Endometrium (tissue), 2 donors: ENCODE measurements at regions not wholly inside any gene's neighbourhood (a gene's known extent, or its start where the extent isn't known, plus 50 kb on each side); places are given as distances from the start of the nearest gene placed in this dataset.

Experiments used
- FAIRE-seq: peaks from 2 replicates; lab custom pipeline; 2012; peaks lifted over from hg19 to GRCh38; lab: Jason Lieb, UNC
- donor health status: control.
- donor health status: control.

GRCh38 chr17:53166731-53167130 is 656.0 kb upstream of the KIF2B start:
- FAIRE-seq = no peak

- FAIRE-seq = no peak
Observed at GRCh38 chr17:53150101-53150698, 672.5 kb upstream of the KIF2B start.

- FAIRE-seq = no peak
Observed at GRCh38 chr17:53149316-53149715, 673.4 kb upstream of the KIF2B start.

- no peak for FAIRE-seq
Observed at GRCh38 chr17:53148058-53148457, 674.7 kb upstream of the KIF2B start.

GRCh38 chr17:53142890-53143289 is 679.8 kb upstream of the KIF2B start:
- FAIRE-seq = no peak

GRCh38 chr17:53141731-53142130 is 681.0 kb upstream of the KIF2B start:
- no peak for FAIRE-seq

- no peak for FAIRE-seq
Observed at GRCh38 chr17:53141280-53141679, 681.4 kb upstream of the KIF2B start.

GRCh38 chr17:53137869-53138268 is 684.9 kb upstream of the KIF2B start:
- peak; percentile 8 for FAIRE-seq

- no peak for FAIRE-seq
Observed at GRCh38 chr17:53135969-53136368, 686.8 kb upstream of the KIF2B start.

GRCh38 chr17:53134548-53134947 is 688.2 kb upstream of the KIF2B start:
- FAIRE-seq = no peak

GRCh38 chr17:53133876-53134275 is 688.9 kb upstream of the KIF2B start:
- FAIRE-seq = no peak

GRCh38 chr17:53129863-53130262 is 692.9 kb upstream of the KIF2B start:
- FAIRE-seq = no peak

- FAIRE-seq = no peak
Observed at GRCh38 chr17:53127331-53127730, 695.4 kb upstream of the KIF2B start.

- no peak for FAIRE-seq
Observed at GRCh38 chr17:53122966-53123365, 699.8 kb upstream of the KIF2B start.

- FAIRE-seq = no peak
Observed at GRCh38 chr17:53119773-53120172, 703.0 kb upstream of the KIF2B start.

- FAIRE-seq = no peak
Observed at GRCh38 chr17:53118948-53119347, 703.8 kb upstream of the KIF2B start.

- FAIRE-seq = no peak
Observed at GRCh38 chr17:53106886-53107285, 715.8 kb upstream of the KIF2B start.

GRCh38 chr17:53101706-53102105 is 721.0 kb upstream of the KIF2B start:
- FAIRE-seq = no peak

GRCh38 chr17:53100126-53100525 is 722.6 kb upstream of the KIF2B start:
- FAIRE-seq = peak; percentile 98

- FAIRE-seq = no peak
Observed at GRCh38 chr17:53093391-53093790, 729.3 kb upstream of the KIF2B start.

GRCh38 chr17:53092072-53092471 is 730.7 kb upstream of the KIF2B start:
- FAIRE-seq = no peak

- FAIRE-seq = no peak
Observed at GRCh38 chr17:53090770-53091169, 732.0 kb upstream of the KIF2B start.

GRCh38 chr17:53088481-53088880 is 734.2 kb upstream of the KIF2B start:
- no peak for FAIRE-seq

GRCh38 chr17:53061446-53061845 is 761.3 kb upstream of the KIF2B start:
- FAIRE-seq = no peak

- no peak for FAIRE-seq
Observed at GRCh38 chr17:53058031-53058430, 764.7 kb upstream of the KIF2B start.
